Stimulated activated CD4-positive, alpha-beta T cell treated with anti-CD3 and anti-CD28 coated beads, Interleukin-15, amount 100 ng/mL, for 1 hour (primary cell): ENCODE measurements at regions not wholly inside any gene's neighbourhood (a gene's known extent, or its start where the extent isn't known, plus 50 kb on each side); places are given as distances from the start of the nearest gene placed in this dataset.
"Not testable (repeated sequence)": the region's sequence is repeated elsewhere in the genome, so short reads cannot be mapped to it uniquely, and the experiment has no call there.

Source experiments
- DNase-seq, 2 donors: peaks; one replicate each; pipeline ENCODE4 v3.0.0-alpha.2; 2020; ENCODE audit warnings: low read depth in 1 of 2, low spot score in 1 of 2

DNA sequence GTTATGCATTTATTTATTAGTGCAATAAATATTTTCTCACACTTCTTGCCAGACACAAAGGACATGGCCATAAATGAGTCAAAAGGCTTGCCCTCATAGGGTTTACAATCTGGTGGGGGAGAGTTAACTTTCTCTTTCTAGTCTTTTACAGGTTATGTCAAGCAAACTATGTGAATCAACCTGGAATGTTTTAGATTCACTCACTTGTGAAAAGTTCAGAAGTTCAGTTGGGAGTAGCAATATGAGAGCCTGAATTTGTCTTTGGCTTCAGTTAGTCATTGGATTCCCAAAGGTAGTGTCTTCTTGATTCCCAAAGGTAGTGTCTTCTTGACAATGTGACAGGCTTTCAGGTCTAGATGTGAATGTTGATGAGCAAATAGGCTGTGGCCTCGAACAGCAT is 264.8 kb downstream of the SOX2 start:
- DNase-seq, result no peak

- DNase-seq, result no peak
Observed at GRCh38 chr3:181985386-181985785, 273.7 kb downstream of the SOX2 start.

- DNase-seq, result no peak
Observed at GRCh38 chr3:181987736-181988135, 276.0 kb downstream of the SOX2 start.

DNA sequence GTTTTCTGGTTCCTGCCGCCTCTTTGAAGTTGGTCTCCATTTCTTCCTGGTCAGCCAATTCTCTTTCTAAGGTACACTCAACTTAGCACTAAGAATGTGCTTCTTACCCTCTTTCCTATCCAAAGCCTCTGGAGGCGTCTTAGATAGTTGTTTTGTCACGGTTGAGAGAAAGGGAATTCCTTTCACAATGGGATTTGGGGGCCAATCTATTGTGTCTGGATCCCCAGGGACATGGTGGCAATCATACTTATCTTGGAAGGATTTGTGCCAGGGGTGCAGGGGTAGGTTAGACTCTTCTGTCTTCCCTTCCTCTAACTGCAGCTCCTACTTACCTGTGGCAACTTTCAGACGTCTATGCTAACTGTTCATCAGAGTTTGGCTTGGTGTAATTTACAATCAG is 287.1 kb downstream of the SOX2 start:
- no peak for DNase-seq

DNA sequence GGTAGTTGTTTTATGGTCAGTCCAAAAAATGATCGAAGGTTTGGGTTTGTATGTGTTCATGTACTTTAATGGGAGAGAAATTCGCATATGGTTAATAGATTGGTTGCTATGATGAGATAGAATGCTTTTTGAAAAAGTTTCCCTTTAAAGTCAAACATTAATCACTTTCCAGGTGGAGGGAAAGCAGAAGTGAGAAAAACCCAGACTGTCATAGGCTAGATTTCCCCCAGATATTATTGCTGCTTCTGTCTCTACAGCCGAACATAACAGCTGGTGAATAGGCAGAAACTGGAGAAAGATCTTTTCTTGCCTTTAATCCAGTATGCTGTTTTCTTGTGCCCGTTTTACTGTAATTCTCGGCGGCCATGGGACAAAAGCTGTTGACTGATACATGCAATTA is 287.6 kb downstream of the SOX2 start:
- DNase-seq, result no peak

GRCh38 chr3:182000447-182000846 is 288.7 kb downstream of the SOX2 start:
- no peak for DNase-seq

GRCh38 chr3:182005219-182005618 is 293.5 kb downstream of the SOX2 start:
- no peak for DNase-seq

DNA sequence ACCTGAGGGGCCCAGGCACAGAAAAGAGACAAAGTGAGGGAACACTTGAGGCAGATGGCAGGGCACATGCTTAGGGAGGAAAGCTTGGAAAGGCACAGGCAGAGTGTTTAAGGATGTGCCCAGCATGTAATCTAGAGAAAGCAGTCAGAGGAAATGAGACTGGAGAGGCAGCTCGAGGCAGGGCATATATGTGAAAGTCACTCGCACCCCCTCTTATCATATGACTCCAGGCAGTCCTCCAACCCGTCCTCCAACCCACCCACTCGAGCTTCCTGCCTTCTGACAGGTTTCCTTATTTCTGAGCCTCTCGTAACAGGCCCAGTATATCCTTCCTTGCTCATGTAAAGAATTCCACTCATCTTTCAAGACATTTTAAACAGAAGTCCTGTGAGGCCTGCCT is 294.0 kb downstream of the SOX2 start:
- no peak for DNase-seq

DNA sequence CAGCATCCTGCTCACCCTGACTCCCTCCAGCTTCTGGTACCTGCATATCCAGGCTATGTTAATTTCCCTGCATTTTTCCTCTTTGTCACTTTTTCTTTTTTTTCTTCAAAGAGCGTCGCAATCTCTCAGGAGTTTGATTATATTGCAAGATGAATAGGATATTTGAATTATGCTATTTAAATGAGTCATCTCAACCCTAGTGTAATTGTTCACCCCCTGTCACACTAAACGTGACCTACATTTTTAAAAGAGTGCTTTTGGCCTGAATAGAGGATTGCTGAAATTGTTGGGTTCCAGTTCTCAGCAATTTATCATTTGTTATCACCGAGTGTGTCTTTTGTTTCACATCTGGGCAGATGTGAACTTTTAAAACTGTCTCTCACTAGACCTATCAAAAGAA is 294.7 kb downstream of the SOX2 start:
- DNase-seq, result no peak

DNA sequence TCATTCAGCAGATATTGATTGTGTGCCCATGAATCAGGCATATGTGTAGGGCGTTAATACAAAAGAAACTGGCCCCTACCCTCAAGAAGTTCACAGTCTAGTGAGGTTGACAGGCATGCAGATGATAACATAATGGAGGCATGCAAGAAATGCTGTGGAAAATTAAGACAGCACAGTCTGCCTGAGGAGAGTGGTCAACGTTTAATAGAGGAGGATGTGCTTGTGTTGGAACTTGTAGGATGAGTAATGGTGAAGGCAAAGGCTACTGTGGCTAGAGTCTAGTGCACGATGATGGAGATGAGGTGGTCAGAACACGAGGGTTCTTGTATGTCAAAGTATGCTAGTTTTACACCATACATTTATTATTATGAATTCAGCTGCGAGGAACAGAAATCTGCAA is 295.7 kb downstream of the SOX2 start:
- DNase-seq, result no peak

DNA sequence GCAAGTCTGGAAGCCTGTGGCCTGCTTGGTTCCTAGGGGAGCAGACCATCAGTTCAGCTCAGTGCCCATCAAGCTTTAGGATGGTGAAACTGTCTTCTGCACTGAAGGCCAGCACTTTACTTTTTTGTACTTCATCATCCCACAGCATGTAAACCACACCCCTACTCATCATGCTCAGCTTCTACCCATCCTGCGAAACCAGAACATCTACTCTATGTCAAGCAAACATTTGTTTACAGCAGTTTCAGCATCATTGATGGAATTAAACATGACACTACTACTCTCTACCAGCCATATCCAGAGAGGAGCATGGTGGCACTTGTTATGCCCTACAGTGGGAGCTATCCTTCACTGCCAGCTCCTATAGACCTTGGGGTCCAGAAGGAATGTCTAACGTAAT is 306.6 kb downstream of the SOX2 start:
- DNase-seq, result no peak

DNA sequence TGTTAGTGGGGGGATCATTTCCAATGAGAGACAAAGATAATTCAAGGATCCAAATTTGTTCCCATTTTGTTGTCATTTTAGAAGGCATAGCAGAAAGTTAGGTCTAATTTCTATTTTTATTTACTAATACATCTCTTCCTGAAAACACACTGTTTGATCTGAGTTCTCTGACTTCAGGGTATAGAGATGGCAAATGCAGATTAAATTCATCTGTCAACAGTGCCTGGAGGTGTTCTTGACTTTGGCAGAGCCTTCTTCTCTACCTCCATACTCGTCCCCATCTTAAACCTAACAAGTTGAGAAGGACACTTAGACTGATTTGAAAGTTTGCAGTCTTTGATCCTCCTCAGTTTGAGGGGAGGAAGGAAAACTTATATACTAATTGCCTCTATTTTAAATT is 308.2 kb downstream of the SOX2 start:
- no peak for DNase-seq

DNA sequence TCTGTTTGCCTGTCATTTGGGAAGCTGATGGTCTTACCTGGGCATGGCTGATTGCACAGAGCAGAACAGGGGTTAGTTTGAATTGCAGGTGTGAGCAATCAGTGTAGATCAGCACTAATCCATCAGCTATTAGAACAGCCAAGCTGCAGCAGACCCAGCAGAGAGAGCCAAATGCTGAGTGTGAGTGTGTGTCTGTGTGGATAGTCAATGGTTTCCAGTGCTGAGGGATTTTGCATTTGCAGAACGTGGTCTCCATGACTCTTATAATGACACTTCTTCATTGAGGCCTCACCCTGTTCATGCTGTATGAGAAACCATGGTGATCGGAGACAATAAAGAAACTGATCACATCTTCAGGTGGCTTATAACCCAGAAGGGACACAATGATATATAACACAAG is 312.1 kb downstream of the SOX2 start:
- DNase-seq, result no peak

DNA sequence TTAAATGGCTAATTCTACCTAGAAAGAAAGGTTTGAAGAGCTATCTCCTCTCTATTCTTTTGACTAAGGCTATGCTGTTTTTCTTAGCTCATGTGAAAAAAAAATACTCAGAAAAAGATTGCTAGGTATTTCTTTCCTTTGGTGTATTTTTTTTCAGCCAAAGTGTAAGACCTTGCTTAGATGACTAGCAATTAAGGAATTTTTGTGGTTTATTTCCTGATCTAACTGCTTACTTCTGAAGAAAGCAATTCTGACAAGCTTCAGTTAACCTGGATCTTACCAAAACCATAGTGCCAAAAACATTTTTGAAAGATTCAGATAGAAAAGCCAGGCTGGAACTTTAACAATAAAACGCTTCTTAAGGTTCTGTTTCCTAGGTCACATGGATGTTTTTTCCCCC is 315.6 kb downstream of the SOX2 start:
- DNase-seq, result no peak

GRCh38 chr3:182028081-182028480 is 316.4 kb downstream of the SOX2 start:
- no peak for DNase-seq

- not testable (repeated sequence) for DNase-seq
Observed at GRCh38 chr3:182034231-182034630, 322.5 kb downstream of the SOX2 start.

DNA sequence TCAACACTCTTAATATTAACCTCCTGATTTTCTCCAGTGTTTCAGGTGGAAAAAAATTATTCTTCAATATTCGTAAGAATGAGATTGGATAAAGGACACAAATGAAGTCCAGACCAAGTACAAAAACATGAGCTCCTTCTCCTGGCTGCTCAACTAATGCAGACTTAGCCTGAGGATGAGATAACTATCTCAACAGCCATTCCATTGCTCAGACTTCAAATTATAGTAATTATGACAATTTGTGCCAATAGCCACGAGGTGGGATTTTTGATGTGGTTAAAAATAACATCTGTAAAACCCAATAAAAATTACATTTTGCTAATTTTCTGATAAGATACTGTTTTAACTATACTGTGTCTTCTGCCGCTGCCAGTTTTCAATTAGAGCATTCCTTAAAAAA is 323.6 kb downstream of the SOX2 start:
- no peak for DNase-seq

DNA sequence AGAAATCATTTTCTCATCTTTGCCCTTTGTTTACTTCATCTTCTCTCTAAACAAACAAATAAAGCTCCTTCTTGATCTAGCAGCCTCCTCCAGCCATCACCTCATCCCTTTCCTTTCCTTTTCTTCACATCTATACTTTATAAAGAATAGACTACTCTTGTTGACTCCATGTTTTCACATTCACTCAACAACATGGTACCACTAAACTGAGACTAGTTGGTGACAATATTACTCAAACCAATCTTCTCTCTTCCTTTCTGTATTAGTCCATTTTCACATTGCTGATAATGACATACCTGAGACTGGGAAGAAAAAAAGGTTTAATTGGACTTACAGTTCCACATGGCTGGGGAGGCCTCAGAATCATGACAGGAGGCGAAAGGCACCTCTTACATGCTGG is 324.7 kb downstream of the SOX2 start:
- no peak for DNase-seq

- no peak for DNase-seq
Observed at GRCh38 chr3:182041668-182042291, 330.1 kb downstream of the SOX2 start.

GRCh38 chr3:182045736-182046135 is 334.0 kb downstream of the SOX2 start:
- DNase-seq, result no peak

DNA sequence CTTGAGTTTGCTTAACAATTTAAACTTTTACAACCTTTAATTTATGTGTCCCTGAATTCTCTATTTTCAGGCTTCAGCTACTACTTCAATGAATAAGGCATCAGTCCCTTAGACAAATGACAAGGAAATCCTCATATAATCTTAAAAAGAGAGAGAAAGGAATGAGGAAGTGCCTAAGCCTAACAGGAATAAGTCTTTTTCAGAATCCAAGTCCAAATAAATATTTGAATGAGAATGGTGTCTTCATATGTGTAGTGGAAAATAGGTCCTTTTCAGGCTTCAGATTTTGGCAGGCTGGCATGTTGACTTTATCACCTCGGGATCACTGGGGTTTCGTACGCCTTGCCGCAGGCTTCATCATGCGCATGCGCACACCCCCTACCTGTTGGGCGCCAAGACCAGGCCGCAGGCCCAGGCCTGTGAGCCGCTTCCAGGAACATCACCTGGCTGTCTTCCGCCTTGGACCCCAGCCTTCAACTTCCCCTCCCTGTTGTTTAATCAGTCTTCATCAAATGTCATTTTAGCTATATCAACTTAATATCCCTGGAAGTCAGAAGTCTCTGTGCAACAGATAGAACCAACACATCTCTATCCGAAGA is 334.5 kb downstream of the SOX2 start:
- DNase-seq, result no peak

DNA sequence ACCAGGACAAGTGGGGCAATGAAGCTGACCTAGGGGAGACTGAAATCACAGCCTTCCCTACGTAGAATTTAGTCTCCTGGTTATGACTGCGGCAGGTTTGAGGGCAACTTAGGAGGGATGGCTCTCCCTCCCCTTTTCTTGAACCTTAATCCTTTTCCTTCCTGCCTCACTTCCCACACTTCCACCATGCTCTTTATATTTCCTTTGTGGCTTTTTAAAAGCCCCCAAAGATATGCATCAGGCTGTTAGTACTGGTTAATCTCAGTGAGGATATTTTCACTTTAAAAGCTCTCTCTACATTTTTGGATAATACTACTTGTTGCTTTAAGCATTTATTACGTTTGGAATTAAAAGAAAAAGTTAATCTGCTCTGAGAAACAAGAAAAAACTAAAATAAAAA is 339.2 kb downstream of the SOX2 start:
- DNase-seq, result no peak

GRCh38 chr3:182052332-182052731 is 340.6 kb downstream of the SOX2 start:
- DNase-seq, result no peak
